ENCODE measurements at regions not wholly inside any gene's neighbourhood (a gene's known extent, or its start where the extent isn't known, plus 50 kb on each side); places are given as distances from the start of the nearest gene placed in this dataset.

DNA sequence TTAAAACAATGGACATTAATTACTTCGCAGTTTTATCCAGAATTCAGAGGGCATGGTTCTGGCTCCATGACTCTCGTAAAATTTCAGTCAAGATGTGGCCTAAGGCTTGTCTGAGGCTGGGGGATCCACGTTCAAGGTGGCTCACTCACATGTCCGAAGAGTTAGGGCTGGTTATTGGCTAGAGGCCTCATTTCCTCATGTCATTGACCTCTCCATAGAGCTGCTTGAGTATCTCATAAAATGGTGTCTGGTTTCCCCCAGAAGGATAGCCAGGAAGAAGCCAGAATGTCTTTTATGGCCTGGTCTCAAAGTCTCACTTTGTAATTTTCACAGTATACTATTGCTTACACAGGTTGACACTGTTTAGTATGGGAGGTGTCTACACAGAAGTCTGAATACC, 67.3 kb upstream of the DCBLD2 start:
- Histone ChIP-seq H3K9ac (no peak overlapping the region), H3K27ac (no peak overlapping the region), H3K4me1 (ENCODE audit: low read depth, poor library complexity, severe bottlenecking) (no peaks in the 10 kb centered on the region), H3K36me3 (ENCODE audit: insufficient read depth) (no peaks in the 10 kb centered on the region), H3K4me3 (IDR thresholded peaks at IDR 0.05; ENCODE audit: insufficient read depth, low read depth, low read length) (no peak overlapping the region), H2AFZ (ENCODE audit: low read depth) (no peak overlapping the region), H3K4me2 (no peak overlapping the region), H4K20me1 (ENCODE audit: insufficient read depth) (no peaks in the 10 kb centered on the region), H3K27me3 (ENCODE audit: insufficient read depth, low read depth) (no peaks in the 10 kb centered on the region), H3K79me2 (ENCODE audit: insufficient read depth, low read depth) (no peaks in the 10 kb centered on the region)
- TF ChIP-seq, protein P1, sequence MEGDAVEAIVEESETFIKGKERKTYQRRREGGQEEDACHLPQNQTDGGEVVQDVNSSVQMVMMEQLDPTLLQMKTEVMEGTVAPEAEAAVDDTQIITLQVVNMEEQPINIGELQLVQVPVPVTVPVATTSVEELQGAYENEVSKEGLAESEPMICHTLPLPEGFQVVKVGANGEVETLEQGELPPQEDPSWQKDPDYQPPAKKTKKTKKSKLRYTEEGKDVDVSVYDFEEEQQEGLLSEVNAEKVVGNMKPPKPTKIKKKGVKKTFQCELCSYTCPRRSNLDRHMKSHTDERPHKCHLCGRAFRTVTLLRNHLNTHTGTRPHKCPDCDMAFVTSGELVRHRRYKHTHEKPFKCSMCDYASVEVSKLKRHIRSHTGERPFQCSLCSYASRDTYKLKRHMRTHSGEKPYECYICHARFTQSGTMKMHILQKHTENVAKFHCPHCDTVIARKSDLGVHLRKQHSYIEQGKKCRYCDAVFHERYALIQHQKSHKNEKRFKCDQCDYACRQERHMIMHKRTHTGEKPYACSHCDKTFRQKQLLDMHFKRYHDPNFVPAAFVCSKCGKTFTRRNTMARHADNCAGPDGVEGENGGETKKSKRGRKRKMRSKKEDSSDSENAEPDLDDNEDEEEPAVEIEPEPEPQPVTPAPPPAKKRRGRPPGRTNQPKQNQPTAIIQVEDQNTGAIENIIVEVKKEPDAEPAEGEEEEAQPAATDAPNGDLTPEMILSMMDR (conservative IDR thresholded peaks at IDR 0.05; ENCODE audit: low read depth, low read length): no peak

DNA sequence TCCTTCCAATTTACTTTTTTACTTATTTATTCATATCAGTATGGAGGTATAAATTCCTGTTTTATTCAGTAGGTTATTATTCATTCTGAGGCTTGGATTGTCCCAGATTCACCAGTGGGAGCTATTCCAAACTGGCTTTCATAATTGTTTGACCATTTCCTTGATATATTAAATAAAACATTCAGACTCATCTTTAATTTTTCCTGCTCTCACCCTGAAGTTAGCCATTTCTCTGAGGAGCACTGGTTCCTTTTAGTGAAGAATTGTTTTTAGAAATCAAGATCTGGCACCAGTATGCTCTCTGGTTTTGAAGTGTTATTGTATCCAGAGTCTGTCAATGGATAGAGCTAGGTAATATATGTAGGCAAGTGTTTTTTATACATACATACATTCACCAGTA, 66.9 kb upstream of the DCBLD2 start:
- Histone ChIP-seq H3K36me3 (ENCODE audit: insufficient read depth) (no peaks in the 10 kb centered on the region), H3K27me3 (ENCODE audit: insufficient read depth, low read depth) (no peaks in the 10 kb centered on the region), H3K4me1 (ENCODE audit: low read depth, poor library complexity, severe bottlenecking) (no peaks in the 10 kb centered on the region), H3K4me3 (IDR thresholded peaks at IDR 0.05; ENCODE audit: insufficient read depth, low read depth, low read length) (no peak overlapping the region), H3K79me2 (ENCODE audit: insufficient read depth, low read depth) (no peaks in the 10 kb centered on the region), H2AFZ (ENCODE audit: low read depth) (no peak overlapping the region), H3K27ac (no peak overlapping the region), H3K4me2 (no peak overlapping the region), H4K20me1 (ENCODE audit: insufficient read depth) (no peaks in the 10 kb centered on the region), H3K9ac (no peak overlapping the region)
- TF ChIP-seq, protein P1 (conservative IDR thresholded peaks at IDR 0.05; ENCODE audit: low read depth, low read length): no peak

DNA sequence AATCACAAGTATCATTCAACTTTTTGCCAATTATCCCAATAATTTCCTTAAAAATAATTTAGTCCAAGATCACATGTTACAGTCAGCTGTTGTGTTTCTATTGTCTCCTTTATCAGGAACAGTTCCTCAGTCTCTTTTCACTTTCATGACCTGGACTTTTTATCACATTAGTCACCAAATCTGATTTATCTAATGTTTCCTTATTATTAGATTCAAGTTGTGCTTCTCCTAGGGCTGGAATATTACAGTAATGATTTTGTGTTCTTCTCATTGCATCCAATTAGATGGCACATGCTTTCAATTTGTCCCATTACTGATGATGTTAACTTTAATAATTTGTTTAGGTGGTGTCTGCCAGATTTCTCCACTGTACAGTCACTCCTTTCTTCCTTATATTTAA, 66.3 kb upstream of the DCBLD2 start:
- H3K4me2 ChIP-seq: no peak overlapping the region
- no peaks in the 10 kb centered on the region for H3K27me3 ChIP-seq (ENCODE audit: insufficient read depth, low read depth)
- no peak overlapping the region for H2AFZ ChIP-seq (ENCODE audit: low read depth)
- H3K4me1 ChIP-seq (ENCODE audit: low read depth, poor library complexity, severe bottlenecking): no peaks in the 10 kb centered on the region
- H3K27ac ChIP-seq: no peak overlapping the region
- no peaks in the 10 kb centered on the region for H3K79me2 ChIP-seq (ENCODE audit: insufficient read depth, low read depth)
- TF ChIP-seq, protein P1 (conservative IDR thresholded peaks at IDR 0.05; ENCODE audit: low read depth, low read length): no peak
- H4K20me1 ChIP-seq (ENCODE audit: insufficient read depth): no peaks in the 10 kb centered on the region
- H3K9ac ChIP-seq: no peak overlapping the region
- no peaks in the 10 kb centered on the region for H3K36me3 ChIP-seq (ENCODE audit: insufficient read depth)
- H3K4me3 ChIP-seq (IDR thresholded peaks at IDR 0.05; ENCODE audit: insufficient read depth, low read depth, low read length): no peak overlapping the region

DNA sequence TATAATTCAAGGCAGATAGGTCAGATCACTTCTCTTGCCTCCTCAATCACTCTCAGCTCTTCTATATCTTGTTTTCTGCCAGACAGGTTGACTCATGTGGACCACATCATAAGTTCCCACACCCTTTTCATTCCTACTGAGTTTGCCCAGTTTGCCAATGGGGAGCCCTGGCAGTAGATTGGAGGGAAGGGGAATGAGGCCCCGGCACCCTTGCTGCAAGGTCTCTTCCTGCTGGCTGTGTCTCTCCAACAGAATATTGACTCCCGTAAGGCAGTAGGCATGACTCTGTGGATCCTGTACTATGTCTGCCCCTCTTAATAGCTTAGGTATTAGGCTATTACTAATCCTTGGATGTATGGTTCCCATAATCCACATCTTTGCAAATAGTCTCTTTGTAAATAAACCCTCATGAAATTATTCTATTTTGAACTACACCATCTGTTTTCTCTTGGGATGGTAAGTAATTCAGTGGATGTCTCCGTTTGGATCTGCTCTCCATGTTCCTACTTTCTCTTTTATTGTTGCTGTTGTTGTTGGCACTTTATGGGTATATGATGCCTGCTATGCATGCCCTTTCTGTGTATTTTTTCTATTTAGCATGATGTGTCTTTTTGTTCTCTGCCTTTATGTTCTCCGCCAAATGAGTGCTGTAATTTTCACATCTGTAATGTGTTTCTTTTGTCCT, 65.5 kb upstream of the DCBLD2 start:
- H3K79me2 ChIP-seq (ENCODE audit: insufficient read depth, low read depth): no peaks in the 10 kb centered on the region
- TF ChIP-seq, protein P1 (conservative IDR thresholded peaks at IDR 0.05; ENCODE audit: low read depth, low read length): no peak
- no peaks in the 10 kb centered on the region for H3K27me3 ChIP-seq (ENCODE audit: insufficient read depth, low read depth)
- H3K36me3 ChIP-seq (ENCODE audit: insufficient read depth): no peaks in the 10 kb centered on the region
- H3K4me3 ChIP-seq (IDR thresholded peaks at IDR 0.05; ENCODE audit: insufficient read depth, low read depth, low read length): no peak overlapping the region
- H3K4me2 ChIP-seq: no peak overlapping the region
- H2AFZ ChIP-seq (ENCODE audit: low read depth): no peak overlapping the region
- no peaks in the 10 kb centered on the region for H4K20me1 ChIP-seq (ENCODE audit: insufficient read depth)
- no peak overlapping the region for H3K9ac ChIP-seq
- H3K4me1 ChIP-seq (ENCODE audit: low read depth, poor library complexity, severe bottlenecking): no peaks in the 10 kb centered on the region
- no peak overlapping the region for H3K27ac ChIP-seq
